PFSK-1 (cell line): ENCODE measurements at regions not wholly inside any gene's neighbourhood (a gene's known extent, or its start where the extent isn't known, plus 50 kb on each side); places are given as distances from the start of the nearest gene placed in this dataset.

Source experiments
- FOXP2 ChIP-seq: optimal IDR thresholded peaks from 2 replicates; pipeline ENCODE3; 2011; ENCODE audit warnings: borderline replicate concordance, control low read depth, inconsistent platforms; ENCODE audit not compliant: insufficient read depth; ENCODE audit errors: extremely low read length, extremely low read depth
- POLR2AphosphoS5 ChIP-seq: IDR thresholded peaks from 2 replicates; pipeline ENCODE4 v1.6.1; 2012; ENCODE audit warnings: low read depth, mild to moderate bottlenecking, control low read depth, low read length, moderate library complexity
- SIN3A ChIP-seq: IDR thresholded peaks from 2 replicates; pipeline ENCODE4 v1.6.1; 2012; ENCODE audit warnings: mild to moderate bottlenecking, low read length, moderate library complexity, borderline replicate concordance; ENCODE audit not compliant: insufficient read depth
- TAF1 ChIP-seq: IDR thresholded peaks from 2 replicates; pipeline ENCODE4 v1.6.1; 2012; ENCODE audit warnings: low read length, control low read depth, borderline replicate concordance; ENCODE audit not compliant: insufficient read depth
- TF ChIP-seq, protein P1 (sequence below), 2 experiments: IDR thresholded peaks; 2 replicates each; pipeline versions ENCODE4 v1.6.1 to v1.8.0; 2011 to 2012; ENCODE audit warnings: low read depth in 2 of 2, low read length in 2 of 2, control low read depth in 1 of 2, inconsistent platforms in 1 of 2, mild to moderate bottlenecking in 1 of 2, moderate library complexity in 1 of 2; ENCODE audit not compliant: insufficient read depth in 1 of 2

DNA sequence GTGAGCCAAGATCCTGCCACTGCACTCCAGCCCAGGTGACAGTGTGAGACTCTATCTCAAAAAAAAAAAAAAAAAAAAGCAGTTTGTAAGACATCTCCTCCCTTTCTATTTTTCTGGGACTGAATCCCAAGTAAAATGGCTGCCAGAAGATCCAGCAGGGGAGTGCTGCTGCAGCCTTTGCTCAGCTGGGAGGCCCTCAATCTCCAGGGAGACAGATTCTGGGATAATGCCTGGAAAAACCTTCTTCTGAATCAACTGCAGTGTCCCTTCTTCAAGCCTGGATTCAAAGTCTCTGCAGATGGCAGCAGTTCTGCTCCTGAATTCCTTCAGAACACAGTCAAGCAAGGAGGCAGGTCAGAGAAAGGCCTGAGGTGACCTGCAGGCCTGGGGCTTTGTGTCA, 191.0 kb upstream of the NRIP1 start:
- no peak for TF ChIP-seq TAF1
- no peak for TF ChIP-seq POLR2AphosphoS5

DNA sequence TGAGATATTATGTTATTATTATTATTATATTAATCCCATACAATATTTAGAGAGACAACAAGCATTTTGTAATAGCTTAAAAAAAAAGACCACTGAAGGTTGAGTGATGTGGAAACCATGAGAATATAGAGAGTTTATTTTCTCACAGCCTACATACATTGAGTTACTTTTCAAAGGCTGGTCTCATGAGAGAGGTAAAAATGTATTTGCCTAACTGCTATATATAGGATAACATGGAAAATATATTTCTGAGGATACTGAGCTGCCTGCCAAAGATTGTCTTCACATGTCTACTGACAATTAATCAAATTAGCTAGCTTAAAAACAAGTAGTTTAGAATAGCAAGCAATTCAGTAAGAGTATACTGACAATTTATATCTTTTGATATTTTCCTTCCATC, 192.2 kb upstream of the NRIP1 start:
- TF ChIP-seq FOXP2 = no peak
- TF ChIP-seq SIN3A = no peak
- TF ChIP-seq TAF1 = no peak
- TF ChIP-seq, protein P1, sequence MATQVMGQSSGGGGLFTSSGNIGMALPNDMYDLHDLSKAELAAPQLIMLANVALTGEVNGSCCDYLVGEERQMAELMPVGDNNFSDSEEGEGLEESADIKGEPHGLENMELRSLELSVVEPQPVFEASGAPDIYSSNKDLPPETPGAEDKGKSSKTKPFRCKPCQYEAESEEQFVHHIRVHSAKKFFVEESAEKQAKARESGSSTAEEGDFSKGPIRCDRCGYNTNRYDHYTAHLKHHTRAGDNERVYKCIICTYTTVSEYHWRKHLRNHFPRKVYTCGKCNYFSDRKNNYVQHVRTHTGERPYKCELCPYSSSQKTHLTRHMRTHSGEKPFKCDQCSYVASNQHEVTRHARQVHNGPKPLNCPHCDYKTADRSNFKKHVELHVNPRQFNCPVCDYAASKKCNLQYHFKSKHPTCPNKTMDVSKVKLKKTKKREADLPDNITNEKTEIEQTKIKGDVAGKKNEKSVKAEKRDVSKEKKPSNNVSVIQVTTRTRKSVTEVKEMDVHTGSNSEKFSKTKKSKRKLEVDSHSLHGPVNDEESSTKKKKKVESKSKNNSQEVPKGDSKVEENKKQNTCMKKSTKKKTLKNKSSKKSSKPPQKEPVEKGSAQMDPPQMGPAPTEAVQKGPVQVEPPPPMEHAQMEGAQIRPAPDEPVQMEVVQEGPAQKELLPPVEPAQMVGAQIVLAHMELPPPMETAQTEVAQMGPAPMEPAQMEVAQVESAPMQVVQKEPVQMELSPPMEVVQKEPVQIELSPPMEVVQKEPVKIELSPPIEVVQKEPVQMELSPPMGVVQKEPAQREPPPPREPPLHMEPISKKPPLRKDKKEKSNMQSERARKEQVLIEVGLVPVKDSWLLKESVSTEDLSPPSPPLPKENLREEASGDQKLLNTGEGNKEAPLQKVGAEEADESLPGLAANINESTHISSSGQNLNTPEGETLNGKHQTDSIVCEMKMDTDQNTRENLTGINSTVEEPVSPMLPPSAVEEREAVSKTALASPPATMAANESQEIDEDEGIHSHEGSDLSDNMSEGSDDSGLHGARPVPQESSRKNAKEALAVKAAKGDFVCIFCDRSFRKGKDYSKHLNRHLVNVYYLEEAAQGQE (IDR thresholded peaks at IDR 0.05; ENCODE audit: insufficient read depth in 1 of 2, low read depth in 2 of 2, low read length in 2 of 2) = no peak
- no peak for TF ChIP-seq POLR2AphosphoS5

DNA sequence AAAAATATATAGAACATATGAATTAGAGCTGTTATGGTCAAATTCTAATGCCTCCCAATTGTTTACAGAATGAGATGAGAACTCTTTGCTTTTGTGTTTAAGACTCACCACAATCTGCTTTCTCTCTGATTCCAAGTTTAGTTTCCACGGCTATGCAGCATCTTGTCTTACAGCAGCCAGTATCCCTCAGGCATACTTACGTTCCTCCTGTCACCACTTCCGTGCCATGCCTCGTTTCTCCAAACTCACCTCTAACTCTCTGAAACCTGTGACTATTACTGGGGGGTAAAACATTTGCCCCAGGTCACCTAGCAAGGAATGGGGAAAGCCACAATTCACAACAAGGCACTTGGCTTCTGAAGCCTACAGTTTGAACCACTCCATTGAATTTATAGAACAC, 192.8 kb upstream of the NRIP1 start:
- TF ChIP-seq TAF1 (no peak), POLR2AphosphoS5 (no peak), FOXP2 (no peak)

DNA sequence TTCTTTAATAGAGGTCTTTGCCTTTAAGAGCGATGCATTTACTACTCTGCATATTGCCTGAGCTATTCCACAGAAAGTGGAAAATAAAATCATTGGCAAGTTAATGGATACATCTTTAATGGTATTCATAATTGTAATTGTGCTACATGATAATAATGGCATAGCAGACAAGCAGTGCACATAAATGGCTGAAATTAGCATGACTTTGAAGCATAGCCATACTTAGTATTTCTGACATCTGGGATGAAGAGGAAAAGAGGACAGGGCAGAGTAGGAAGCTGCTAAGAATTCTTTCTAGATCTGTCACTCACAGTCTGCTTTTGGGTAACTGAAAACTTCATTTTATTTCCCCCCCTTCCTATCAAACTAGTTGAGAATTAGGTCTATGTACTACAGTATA, 195.0 kb upstream of the NRIP1 start:
- TF ChIP-seq TAF1 (no peak), POLR2AphosphoS5 (no peak), FOXP2 (no peak), SIN3A (no peak)
- TF ChIP-seq, protein P1 (IDR thresholded peaks at IDR 0.05; ENCODE audit: insufficient read depth in 1 of 2, low read depth in 2 of 2, low read length in 2 of 2) = no peak

DNA sequence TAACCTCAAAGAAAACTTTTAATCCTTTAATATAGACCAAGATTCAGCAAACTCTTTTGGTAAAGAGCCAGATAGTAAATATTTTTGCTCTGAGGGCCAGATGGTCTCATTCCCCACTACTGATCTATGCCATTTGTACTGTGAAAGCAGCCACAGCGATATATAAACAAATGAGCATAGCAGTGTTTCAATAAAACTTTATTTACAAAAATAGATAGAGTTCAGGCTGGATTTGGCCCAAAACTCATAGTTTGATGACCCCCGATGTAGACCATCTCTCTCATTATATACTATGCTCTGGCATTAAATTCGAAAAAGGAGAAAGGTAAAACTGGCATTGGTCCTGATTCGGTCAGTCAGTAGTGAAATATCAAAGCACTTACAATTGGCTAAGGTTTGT, 195.8 kb upstream of the NRIP1 start:
- TF ChIP-seq POLR2AphosphoS5 (no peak), SIN3A (no peak), FOXP2 (no peak), TAF1 (no peak)
- TF ChIP-seq, protein P1 (IDR thresholded peaks at IDR 0.05; ENCODE audit: insufficient read depth in 1 of 2, low read depth in 2 of 2, low read length in 2 of 2) = no peak

DNA sequence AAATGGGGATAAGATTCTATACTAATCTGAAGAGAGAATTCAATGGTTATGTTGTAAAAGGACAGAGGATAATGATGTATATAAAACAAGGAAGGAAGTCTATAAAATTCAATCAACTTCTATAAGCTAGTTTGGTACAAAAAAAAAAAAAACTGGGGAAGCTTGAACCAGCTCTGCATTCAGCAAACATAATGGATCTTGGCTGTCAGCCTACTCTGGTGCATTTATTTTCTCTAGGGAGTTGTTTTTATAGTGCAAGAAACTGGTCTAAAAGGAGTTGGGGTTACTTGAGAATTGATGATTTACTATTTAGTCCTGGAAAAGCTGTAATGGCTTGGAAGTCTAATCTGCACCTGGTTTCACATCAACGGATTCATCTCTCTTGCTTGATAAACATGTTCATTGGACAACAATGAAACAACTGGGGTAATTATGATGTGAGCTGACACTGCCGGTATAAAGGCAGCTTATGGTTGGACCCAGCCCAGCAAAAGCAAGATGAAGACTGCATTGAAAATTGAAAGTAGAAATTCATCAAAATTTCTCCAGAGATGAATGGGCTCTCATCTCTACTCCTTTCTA, 199.4 kb upstream of the NRIP1 start:
- TF ChIP-seq SIN3A (no peak), TAF1 (no peak), FOXP2 (no peak), POLR2AphosphoS5 (no peak)
- TF ChIP-seq, protein P1 (IDR thresholded peaks at IDR 0.05; ENCODE audit: insufficient read depth in 1 of 2, low read depth in 2 of 2, low read length in 2 of 2) = no peak
